ENCODE measurements at regions not wholly inside any gene's neighbourhood (a gene's known extent, or its start where the extent isn't known, plus 50 kb on each side); places are given as distances from the start of the nearest gene placed in this dataset.

- TF ChIP-seq GATA2 (IDR thresholded peaks at IDR 0.05; ENCODE audit: low read depth, low read length) (no peak), GATA3 (IDR thresholded peaks at IDR 0.05; ENCODE audit: low read depth, low read length) (no peak)
Observed at GRCh38 chr1:220407191-220407590, 120.7 kb upstream of the MARK1 start.

Measured in SH-SY5Y (cell line).